HepG2 (cell line): ENCODE measurements at regions not wholly inside any gene's neighbourhood (a gene's known extent, or its start where the extent isn't known, plus 50 kb on each side); places are given as distances from the start of the nearest gene placed in this dataset.
A peak's percentile ranks its signal among the peaks of the same experiment; 100 is the strongest.

Experiments used
- ATAC-seq: fragments of 200-7000 bp; cut with Tn5 transposase; 3 replicates; pipeline ENCODE4 v1.9.1; 2020; ENCODE audit warnings: mild to moderate bottlenecking, moderate library complexity
- BruUV-seq: library from RNA; stranded (reverse); fragments of 400-500 nt; replicated peaks from 2 replicates; lab custom pipeline; 2021; lab: Mats Ljungman, UMichigan
- CTCF ChIA-PET: fragments of 300-600 bp; formaldehyde crosslinking; extraction: SDS; loops from one replicate; lab custom pipeline; 2021; ENCODE audit warnings: low total read pairs, inconsistent platforms, low intra/inter-chr PET ratio; lab: Yijun Ruan, JAX
- POLR2A ChIA-PET: fragments of 350-600 bp; sonication (Branson Sonifier 250); formaldehyde crosslinking; loops from one replicate; lab custom pipeline; 2020; ENCODE audit warnings: antibody characterized with exemption, inconsistent platforms; lab: Yijun Ruan, JAX
- DNase-seq: peaks from one replicate; pipeline ENCODE4 v3.0.0-alpha.2; 2015; ENCODE audit warnings: low spot score
- FAIRE-seq: peaks from 3 replicates; lab custom pipeline; 2011; peaks lifted over from hg19 to GRCh38; lab: Jason Lieb, UNC
- H2AFZ ChIP-seq: one replicate; pipeline ENCODE4 v1.6.1; 2011; ENCODE audit warnings: low read length, inconsistent platforms
- H3K27ac ChIP-seq: fragments of 300-600 bp; 3 replicates; pipeline ENCODE4 v1.8.0; 2011; ENCODE audit warnings: mixed run types, mild to moderate bottlenecking, mixed read lengths, low read length, inconsistent platforms; ENCODE audit not compliant: insufficient read depth; ENCODE audit errors: extremely low read length
- H3K27me3 ChIP-seq, 2 experiments: fragments of 200-600 bp in 1 of 2; 2 replicates in 1 of 2; 3 replicates in 1 of 2; pipeline versions ENCODE4 v1.6.0 to v1.8.0; 2011; ENCODE audit warnings: low read length in 2 of 2, mild to moderate bottlenecking in 2 of 2, moderate library complexity in 2 of 2, inconsistent platforms in 1 of 2; ENCODE audit not compliant: insufficient read depth in 2 of 2, control insufficient read depth in 1 of 2
- H3K36me3 ChIP-seq, 2 experiments: fragments of 200-600 bp in 1 of 2; replicated peaks in 1 of 2; 2 replicates in 1 of 2; 3 replicates in 1 of 2; pipeline versions ENCODE4 v1.5.1 to v1.8.0; 2011; ENCODE audit warnings: low read length in 2 of 2, inconsistent platforms in 1 of 2; ENCODE audit not compliant: insufficient read depth in 2 of 2, control insufficient read depth in 1 of 2
- H3K4me1 ChIP-seq: 2 replicates; pipeline ENCODE4 v1.5.1; 2012; ENCODE audit warnings: low read length, inconsistent platforms; ENCODE audit not compliant: insufficient read depth
- H3K4me2 ChIP-seq: 2 replicates; pipeline ENCODE4 v1.6.0; 2011; ENCODE audit warnings: low read depth, low read length, inconsistent platforms
- H3K4me3 ChIP-seq, 3 experiments: fragments of 200-600 bp in 1 of 3; sonication (generic), shearing (Covaris generic) in 1 of 3; replicated peaks in 1 of 3; 2 replicates each; pipeline ENCODE4 v1.5.1; 2011 to 2016; ENCODE audit warnings: low read length in 3 of 3, inconsistent platforms in 2 of 3, low read depth in 2 of 3, mild to moderate bottlenecking in 2 of 3, control low read depth in 1 of 3, mixed read lengths in 1 of 3; ENCODE audit not compliant: insufficient read depth in 1 of 3
- H3K79me2 ChIP-seq: one replicate; pipeline ENCODE4 v1.6.1; 2011; ENCODE audit warnings: low read length, inconsistent platforms; ENCODE audit not compliant: insufficient read depth
- H3K9ac ChIP-seq: 2 replicates; pipeline ENCODE4 v1.6.0; 2011; ENCODE audit warnings: mild to moderate bottlenecking, low read depth, low read length, inconsistent platforms; ENCODE audit not compliant: insufficient read depth
- H3K9me3 ChIP-seq: 2 replicates; pipeline ENCODE4 v1.5.1; 2012; ENCODE audit warnings: mild to moderate bottlenecking, low read length
- H4K20me1 ChIP-seq: 2 replicates; pipeline ENCODE4 v1.6.0; 2011; ENCODE audit warnings: inconsistent platforms, mild to moderate bottlenecking, low read length, moderate library complexity; ENCODE audit not compliant: insufficient read depth
- PAX8 ChIP-seq: sonication (generic); formaldehyde crosslinking; IDR thresholded peaks from 2 replicates; pipeline ENCODE4 v1.8.0; 2022; ENCODE audit warnings: mild to moderate bottlenecking, missing genetic modification reagents, borderline replicate concordance
- ZNF768 ChIP-seq: sonication (generic); formaldehyde crosslinking; IDR thresholded peaks from 2 replicates; pipeline ENCODE4 v1.4.0; 2020; ENCODE audit warnings: missing genetic modification reagents
- ZNF878 ChIP-seq: sonication (generic); formaldehyde crosslinking; IDR thresholded peaks from 2 replicates; pipeline ENCODE4 v1.8.1; 2023; ENCODE audit warnings: mild to moderate bottlenecking, missing genetic modification reagents, moderate library complexity
- WGBS: methylation state at CpG from one replicate; pipeline ENCODE4 v1.1.6; 2017; ENCODE audit warnings: low lambda C conversion rate; 5-methylcytosine and 5-hydroxymethylcytosine counted together
- in situ Hi-C: cut with HindIII; loops from 2 replicates; pipeline ENCODE4 v1.10.0; 2017; ENCODE audit warnings: low pct_unique_long_range_greater_than_20kb; ENCODE audit not compliant: extremely low pct_ligation_motif_present
- intact Hi-C: fragments of 100-400 bp; cut with micrococcal nuclease; formaldehyde crosslinking; loops from one replicate; pipeline ENCODE4 v1.10.0; 2022; ENCODE audit not compliant: unreplicated experiment
- TF ChIP-seq, protein P1 (sequence below): sonication (generic); formaldehyde crosslinking; IDR thresholded peaks from 2 replicates; pipeline ENCODE4 v1.5.1; 2020; ENCODE audit warnings: missing genetic modification reagents, mild to moderate bottlenecking, borderline replicate concordance
- TF ChIP-seq, protein P2 (sequence below): IDR thresholded peaks from 2 replicates; pipeline ENCODE4 v1.6.1; 2016; ENCODE audit warnings: control low read depth

GRCh38 chr7:55690-56248 lies 136.6 kb upstream of the FAM20C start:
- H3K36me3 ChIP-seq = no peaks in the 10 kb centered on the region
- in situ Hi-C loops (no loop called here), intact Hi-C loops (no loop called here)
- H3K4me2 ChIP-seq = no peak overlapping the region
- WGBS = 33% methylated on average over 7 of the region's 9 CpGs
- ChIA-PET CTCF (no interaction called here), POLR2A (no interaction called here)
- H3K4me1 ChIP-seq = no peaks in the 10 kb centered on the region
- no peaks in the 10 kb centered on the region for H3K79me2 ChIP-seq
- peak; percentile 67 for ATAC-seq
- H4K20me1 ChIP-seq = no peaks in the 10 kb centered on the region
- H3K9me3 ChIP-seq = no peaks in the 10 kb centered on the region
- no peak for FAIRE-seq
- BruUV-seq = no TSS peak
- TF ChIP-seq ZNF878 (CRISPR knock-in tag) (no peak), PAX8 (CRISPR knock-in tag) (no peak)
- no peak overlapping the region for H2AFZ ChIP-seq
- no peak overlapping the region for H3K9ac ChIP-seq
- DNase-seq = no peak
- H3K27ac ChIP-seq = no peak overlapping the region
- no peak overlapping the region for H3K4me3 ChIP-seq
- peaks cover 5 to 28% of the 10 kb centered on the region in 2 experiments; a peak in 3 of 5 replicates for H3K27me3 ChIP-seq

GRCh38 chr7:56291-56913 lies 136.0 kb upstream of the FAM20C start:
- Histone ChIP-seq H3K9me3 (no peaks in the 10 kb centered on the region), H3K4me2 (no peak overlapping the region), H2AFZ (no peak overlapping the region), H4K20me1 (no peaks in the 10 kb centered on the region), H3K79me2 (no peaks in the 10 kb centered on the region), H3K9ac (no peak overlapping the region), H3K27ac (no peak overlapping the region), H3K4me1 (no peaks in the 10 kb centered on the region), H3K27me3 (peaks cover 6 to 31% of the 10 kb centered on the region in 2 experiments; a peak in 3 of 5 replicates), H3K4me3 (no peak overlapping the region), H3K36me3 (no peaks in the 10 kb centered on the region)
- no peak for FAIRE-seq
- TF ChIP-seq, protein P1, sequence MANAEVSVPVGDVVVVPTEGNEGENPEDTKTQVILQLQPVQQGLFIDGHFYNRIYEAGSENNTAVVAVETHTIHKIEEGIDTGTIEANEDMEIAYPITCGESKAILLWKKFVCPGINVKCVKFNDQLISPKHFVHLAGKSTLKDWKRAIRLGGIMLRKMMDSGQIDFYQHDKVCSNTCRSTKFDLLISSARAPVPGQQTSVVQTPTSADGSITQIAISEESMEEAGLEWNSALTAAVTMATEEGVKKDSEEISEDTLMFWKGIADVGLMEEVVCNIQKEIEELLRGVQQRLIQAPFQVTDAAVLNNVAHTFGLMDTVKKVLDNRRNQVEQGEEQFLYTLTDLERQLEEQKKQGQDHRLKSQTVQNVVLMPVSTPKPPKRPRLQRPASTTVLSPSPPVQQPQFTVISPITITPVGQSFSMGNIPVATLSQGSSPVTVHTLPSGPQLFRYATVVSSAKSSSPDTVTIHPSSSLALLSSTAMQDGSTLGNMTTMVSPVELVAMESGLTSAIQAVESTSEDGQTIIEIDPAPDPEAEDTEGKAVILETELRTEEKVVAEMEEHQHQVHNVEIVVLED (CRISPR knock-in tag) = no peak
- TF ChIP-seq, protein P2, sequence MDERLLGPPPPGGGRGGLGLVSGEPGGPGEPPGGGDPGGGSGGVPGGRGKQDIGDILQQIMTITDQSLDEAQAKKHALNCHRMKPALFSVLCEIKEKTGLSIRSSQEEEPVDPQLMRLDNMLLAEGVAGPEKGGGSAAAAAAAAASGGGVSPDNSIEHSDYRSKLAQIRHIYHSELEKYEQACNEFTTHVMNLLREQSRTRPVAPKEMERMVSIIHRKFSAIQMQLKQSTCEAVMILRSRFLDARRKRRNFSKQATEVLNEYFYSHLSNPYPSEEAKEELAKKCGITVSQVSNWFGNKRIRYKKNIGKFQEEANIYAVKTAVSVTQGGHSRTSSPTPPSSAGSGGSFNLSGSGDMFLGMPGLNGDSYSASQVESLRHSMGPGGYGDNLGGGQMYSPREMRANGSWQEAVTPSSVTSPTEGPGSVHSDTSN (CRISPR knock-in tag) = no peak
- TF ChIP-seq ZNF768 (CRISPR knock-in tag) = no peak
- no TSS peak for BruUV-seq
- DNase-seq = no peak
- POLR2A ChIA-PET = no interaction called here
- peak; percentile 36; the same call in 2 of the 3 replicates for ATAC-seq
- in situ Hi-C loops = no loop called here
- WGBS = 28% methylated on average over 11 of the region's 18 CpGs
- intact Hi-C loops = no loop called here
- CTCF ChIA-PET = no interaction called here
